Spleen (tissue), 11 donors: ENCODE measurements at regions not wholly inside any gene's neighbourhood (a gene's known extent, or its start where the extent isn't known, plus 50 kb on each side); places are given as distances from the start of the nearest gene placed in this dataset.
"Not testable (repeated sequence)": the region's sequence is repeated elsewhere in the genome, so short reads cannot be mapped to it uniquely, and the experiment has no call there.

Experiments used
- DNase-seq: peaks from one replicate; pipeline ENCODE4 v3.0.0-alpha.2; 2020
- H3K27ac ChIP-seq, 8 donors: fragments of 200-600 bp; sonication (generic) in 7 of 8; 1 replicate in 4 of 8; 2 replicates in 4 of 8; pipeline versions ENCODE4 v1.5.0 to v1.8.0; 2016 to 2021; ENCODE audit warnings: inconsistent platforms in 4 of 8, mild to moderate bottlenecking in 4 of 8, moderate library complexity in 1 of 8
- H3K27me3 ChIP-seq, 7 donors: fragments of 200-600 bp; sonication (generic) in 6 of 7; replicated peaks in 1 of 7; 1 replicate in 4 of 7; 2 replicates in 3 of 7; pipeline versions ENCODE4 v1.5.0 to v1.8.0; 2016 to 2021; ENCODE audit warnings: inconsistent platforms in 3 of 7, mild to moderate bottlenecking in 1 of 7
- H3K36me3 ChIP-seq, 6 donors: fragments of 200-600 bp; sonication (generic) in 5 of 6; 1 replicate in 4 of 6; 2 replicates in 2 of 6; pipeline versions ENCODE4 v1.5.0 to v1.8.0; 2016 to 2021; ENCODE audit warnings: inconsistent platforms in 2 of 6
- H3K4me1 ChIP-seq, 6 donors: fragments of 200-600 bp; sonication (generic) in 5 of 6; 1 replicate in 3 of 6; 2 replicates in 3 of 6; pipeline versions ENCODE4 v1.5.0 to v1.8.0; 2016 to 2021; ENCODE audit warnings: inconsistent platforms in 3 of 6
- H3K4me3 ChIP-seq, 8 donors: fragments of 200-600 bp; sonication (generic) in 7 of 8; 1 replicate in 4 of 8; 2 replicates in 4 of 8; pipeline versions ENCODE4 v1.5.0 to v1.8.0; 2016 to 2021; ENCODE audit warnings: inconsistent platforms in 4 of 8, mild to moderate bottlenecking in 4 of 8, moderate library complexity in 2 of 8
- H3K9me3 ChIP-seq, 8 donors: fragments of 200-600 bp; sonication (generic) in 7 of 8; 1 replicate in 4 of 8; 2 replicates in 4 of 8; pipeline versions ENCODE4 v1.5.0 to v1.8.0; 2016 to 2021; ENCODE audit warnings: inconsistent platforms in 4 of 8
- POLR2A ChIP-seq, 3 donors: fragments of 450-650 bp; IDR thresholded peaks; one replicate each; pipeline ENCODE4 v1.5.1; 2017; ENCODE audit warnings: antibody characterized with exemption in 3 of 3, mild to moderate bottlenecking in 1 of 3
- POLR2AphosphoS5 ChIP-seq, 3 donors: sonication (generic); formaldehyde crosslinking; IDR thresholded peaks; one replicate each; pipeline ENCODE4 v1.5.1; 2017; ENCODE audit warnings: antibody characterized with exemption in 3 of 3
- WGBS, 5 donors: extraction: QIAGEN DNeasy Blood & Tissue Kit in 3 of 5; methylation state at CpG; one replicate each; pipeline versions ENCODE4 v1.1.5 to v1.1.7; 2013 to 2018; 5-methylcytosine and 5-hydroxymethylcytosine counted together
- intact Hi-C: fragments of 100-400 bp; cut with DNase I; formaldehyde crosslinking; loops from one replicate; pipeline ENCODE4 v1.15.0; 2023; ENCODE audit warnings: low total_unique reads
- TF ChIP-seq, protein P1 (sequence below), 11 experiments: fragments of 200-600 bp in 7 of 11; fragments of 450-650 bp in 4 of 11; sonication (generic) in 4 of 11; IDR thresholded peaks in 8 of 11; conservative IDR thresholded peaks in 3 of 11; 1 replicate in 7 of 11; 2 replicates in 4 of 11; pipeline versions ENCODE4 v1.4.0 to v1.8.0; 2016 to 2021; ENCODE audit warnings: antibody characterized with exemption in 11 of 11, inconsistent platforms in 4 of 11, mild to moderate bottlenecking in 1 of 11
- donor health status: healthy with polysubstance abuse.
- donor health status: DM: no; HTN: no; CAD: no; lungs with moderate emphysema.
- donor health status: DM: no; HTN: no; CAD: no.
- donor health status: Bipolar disorder and iron deficiency.
- donor health status: healthy.
- donor health status: DM: no; HTN: no; CAD: no.
- donor health status: DM: yes; HTN: yes; CAD: no.

DNA sequence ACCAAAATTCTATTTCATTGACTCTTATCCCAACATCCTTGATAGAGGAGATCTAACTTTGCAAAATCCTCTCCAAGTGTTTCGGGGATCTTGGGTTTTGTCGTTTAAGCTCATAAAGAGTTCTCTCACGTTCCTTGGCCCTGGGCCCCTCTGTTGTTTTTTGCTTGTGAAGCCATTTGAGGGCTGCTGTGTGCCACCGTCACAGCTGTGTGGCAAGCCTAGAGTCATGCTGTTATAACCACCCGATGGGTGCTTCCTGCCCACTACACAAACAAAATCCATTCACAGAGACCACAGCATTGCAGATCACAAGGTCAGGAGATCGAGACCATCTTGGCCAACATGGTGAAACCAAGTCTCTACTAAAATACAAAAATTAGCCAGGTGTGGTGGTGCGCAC, 154.1 kb downstream of the ADSS2 start:
- Histone ChIP-seq H3K27ac (no peak overlapping the region), H3K9me3 (no peaks in the 10 kb centered on the region), H3K36me3 (no peaks in the 10 kb centered on the region), H3K27me3 (no peaks in the 10 kb centered on the region), H3K4me1 (peaks cover 0 to 24% (median 6%) of the 10 kb centered on the region in 6 donors), H3K4me3 (no peak overlapping the region)
- WGBS, 5 donors, result 71 to 84% (median 77%) methylated on average over 7 of the region's 7 CpGs
- no peak for DNase-seq
- TF ChIP-seq POLR2A (IDR thresholded peaks at IDR 0.05), result no peak
- TF ChIP-seq, protein P1, sequence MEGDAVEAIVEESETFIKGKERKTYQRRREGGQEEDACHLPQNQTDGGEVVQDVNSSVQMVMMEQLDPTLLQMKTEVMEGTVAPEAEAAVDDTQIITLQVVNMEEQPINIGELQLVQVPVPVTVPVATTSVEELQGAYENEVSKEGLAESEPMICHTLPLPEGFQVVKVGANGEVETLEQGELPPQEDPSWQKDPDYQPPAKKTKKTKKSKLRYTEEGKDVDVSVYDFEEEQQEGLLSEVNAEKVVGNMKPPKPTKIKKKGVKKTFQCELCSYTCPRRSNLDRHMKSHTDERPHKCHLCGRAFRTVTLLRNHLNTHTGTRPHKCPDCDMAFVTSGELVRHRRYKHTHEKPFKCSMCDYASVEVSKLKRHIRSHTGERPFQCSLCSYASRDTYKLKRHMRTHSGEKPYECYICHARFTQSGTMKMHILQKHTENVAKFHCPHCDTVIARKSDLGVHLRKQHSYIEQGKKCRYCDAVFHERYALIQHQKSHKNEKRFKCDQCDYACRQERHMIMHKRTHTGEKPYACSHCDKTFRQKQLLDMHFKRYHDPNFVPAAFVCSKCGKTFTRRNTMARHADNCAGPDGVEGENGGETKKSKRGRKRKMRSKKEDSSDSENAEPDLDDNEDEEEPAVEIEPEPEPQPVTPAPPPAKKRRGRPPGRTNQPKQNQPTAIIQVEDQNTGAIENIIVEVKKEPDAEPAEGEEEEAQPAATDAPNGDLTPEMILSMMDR (IDR thresholded peaks at IDR 0.05 in 8 of 11, conservative IDR thresholded peaks at IDR 0.05 in 3 of 11), result no peak
- no peak for TF ChIP-seq POLR2AphosphoS5 (IDR thresholded peaks at IDR 0.05)
- intact Hi-C loops, result no loop called here

DNA sequence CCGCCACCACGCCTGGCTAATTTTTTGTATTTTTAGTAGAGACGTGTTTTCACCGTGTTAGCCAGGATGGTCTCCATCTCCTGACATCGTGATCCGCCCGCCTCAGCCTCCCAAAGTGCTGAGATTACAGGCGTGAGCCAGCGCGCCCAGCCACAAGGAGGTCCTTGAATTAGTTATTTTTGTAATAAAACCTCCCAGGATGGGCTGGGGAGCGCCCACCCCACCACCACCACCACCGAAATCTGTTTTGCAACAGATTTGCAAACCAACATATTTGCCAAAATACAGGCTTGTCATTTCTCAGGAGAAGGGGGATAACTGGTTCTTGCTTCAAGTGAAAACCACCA, 151.7 kb downstream of the ADSS2 start:
- H3K4me1 ChIP-seq, result peaks cover 0 to 24% (median 6%) of the 10 kb centered on the region in 6 donors
- H3K36me3 ChIP-seq, intact Hi-C loops, H3K9me3 ChIP-seq, H3K27me3 ChIP-seq, DNase-seq: not testable (repeated sequence)
- H3K4me3 ChIP-seq, result peak overlapping the region in 5 of 8 donors; percentile 25 to 62 (median 33)
- H3K27ac ChIP-seq, result peak overlapping the region; percentile 58 to 91 (median 88)
- WGBS, 5 donors, result 85 to 93% (median 91%) methylated on average over 12 of the region's 12 CpGs

DNA sequence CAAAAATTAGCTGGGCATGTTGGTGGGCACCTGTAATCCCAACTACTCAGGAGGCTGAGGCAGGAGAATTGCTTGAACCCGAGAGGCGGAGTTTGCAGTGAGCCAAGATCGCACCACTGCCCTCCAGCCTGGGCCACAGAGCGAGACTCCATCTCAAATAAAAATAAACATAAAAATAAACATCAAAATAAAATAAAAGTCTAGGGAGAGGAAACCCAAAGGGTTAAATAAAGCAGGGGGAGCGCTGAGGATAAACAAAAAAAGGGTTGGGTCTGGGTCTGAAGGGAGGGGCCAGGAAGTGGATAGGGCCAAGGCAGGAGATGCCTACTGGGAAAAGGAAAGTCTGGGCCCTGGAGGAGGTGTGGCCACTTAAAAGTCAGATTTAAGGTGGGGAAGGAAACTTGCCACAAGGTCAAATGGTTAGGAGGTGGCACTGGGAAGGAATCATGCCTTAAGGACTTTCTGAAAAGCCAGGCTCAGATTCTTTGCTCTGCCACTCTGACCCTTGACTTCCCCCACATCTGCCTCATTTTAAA, 150.0 kb downstream of the ADSS2 start:
- Histone ChIP-seq H3K9me3 (no peaks in the 10 kb centered on the region), H3K36me3 (no peaks in the 10 kb centered on the region), H3K27ac (no peak overlapping the region), H3K4me1 (peaks cover 0 to 24% (median 6%) of the 10 kb centered on the region in 6 donors), H3K27me3 (no peaks in the 10 kb centered on the region), H3K4me3 (no peak overlapping the region)
- TF ChIP-seq, protein P1 (IDR thresholded peaks at IDR 0.05 in 8 of 11, conservative IDR thresholded peaks at IDR 0.05 in 3 of 11), result no peak
- TF ChIP-seq POLR2AphosphoS5 (IDR thresholded peaks at IDR 0.05), result no peak
- no peak for TF ChIP-seq POLR2A (IDR thresholded peaks at IDR 0.05)
- intact Hi-C loops, result no loop called here
- WGBS, 5 donors, result 90 to 94% (median 91%) methylated on average over 5 of the region's 5 CpGs
- DNase-seq, result no peak

DNA sequence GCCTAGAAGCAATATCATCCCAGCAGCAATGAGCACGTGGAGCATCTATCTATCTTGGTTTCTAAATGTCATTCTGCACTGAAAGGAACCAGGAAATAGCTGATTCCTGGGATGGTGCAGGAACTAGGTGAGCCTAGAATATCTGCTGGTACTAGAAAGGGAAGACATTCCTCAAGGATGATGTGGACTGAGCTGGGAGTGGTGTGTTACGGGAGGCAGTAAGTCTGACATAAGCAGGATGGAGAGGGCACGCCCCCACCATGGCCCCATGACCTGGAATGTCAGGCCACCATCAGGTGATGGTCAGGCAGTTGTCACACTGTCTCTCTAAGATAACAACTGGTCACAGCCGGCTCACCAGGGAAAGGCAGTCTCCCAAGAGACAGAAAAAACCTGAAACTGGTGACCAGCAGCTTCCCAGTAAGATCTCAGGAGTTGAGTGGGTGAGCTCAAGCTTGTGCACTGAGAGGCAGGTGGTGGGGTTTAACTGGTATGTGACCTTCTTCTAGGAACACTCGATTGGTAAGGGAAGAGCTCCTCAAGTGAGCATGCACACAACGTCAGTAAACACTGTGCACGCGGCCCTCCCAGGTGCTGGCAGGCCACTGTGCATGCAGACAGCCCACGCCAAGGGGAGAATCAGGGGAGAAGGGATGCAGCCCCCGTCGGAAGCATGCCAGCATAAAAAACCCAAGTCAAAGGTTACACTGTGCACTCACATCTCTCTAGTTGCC, 148.7 kb downstream of the ADSS2 start:
- no peak for DNase-seq
- TF ChIP-seq POLR2A (IDR thresholded peaks at IDR 0.05) (no peak), POLR2AphosphoS5 (IDR thresholded peaks at IDR 0.05) (no peak)
- TF ChIP-seq, protein P1 (IDR thresholded peaks at IDR 0.05 in 8 of 11, conservative IDR thresholded peaks at IDR 0.05 in 3 of 11), result no peak
- 72 to 86% (median 77%) methylated on average over 11 of the region's 11 CpGs for WGBS, 5 donors

More for the DNA sequence above, 148.7 kb downstream of the ADSS2 start:
- Histone ChIP-seq H3K4me1 (peaks cover 0 to 24% (median 6%) of the 10 kb centered on the region in 6 donors), H3K27me3 (no peaks in the 10 kb centered on the region), H3K36me3 (no peaks in the 10 kb centered on the region), H3K9me3 (no peaks in the 10 kb centered on the region), H3K27ac (no peak overlapping the region), H3K4me3 (no peak overlapping the region)
- intact Hi-C loops, result no loop called here
